Fibroblast of the aortic adventitia (primary cell): ENCODE measurements at regions not wholly inside any gene's neighbourhood (a gene's known extent, or its start where the extent isn't known, plus 50 kb on each side); places are given as distances from the start of the nearest gene placed in this dataset.

Experiments used
- DNase-seq: peaks from one replicate; pipeline ENCODE4 v3.0.0-alpha.2; 2010; ENCODE audit warnings: low read depth
- H3K4me3 ChIP-seq: 2 replicates; pipeline ENCODE4 v1.5.1; 2011; ENCODE audit warnings: low read depth, mild to moderate bottlenecking, control low read depth, low read length, moderate library complexity
- TF ChIP-seq, protein P1 (sequence below): IDR thresholded peaks from 2 replicates; pipeline ENCODE4 v1.5.1; 2011; ENCODE audit warnings: mild to moderate bottlenecking, low read length, control low read depth, inconsistent platforms; ENCODE audit not compliant: insufficient read depth

DNA sequence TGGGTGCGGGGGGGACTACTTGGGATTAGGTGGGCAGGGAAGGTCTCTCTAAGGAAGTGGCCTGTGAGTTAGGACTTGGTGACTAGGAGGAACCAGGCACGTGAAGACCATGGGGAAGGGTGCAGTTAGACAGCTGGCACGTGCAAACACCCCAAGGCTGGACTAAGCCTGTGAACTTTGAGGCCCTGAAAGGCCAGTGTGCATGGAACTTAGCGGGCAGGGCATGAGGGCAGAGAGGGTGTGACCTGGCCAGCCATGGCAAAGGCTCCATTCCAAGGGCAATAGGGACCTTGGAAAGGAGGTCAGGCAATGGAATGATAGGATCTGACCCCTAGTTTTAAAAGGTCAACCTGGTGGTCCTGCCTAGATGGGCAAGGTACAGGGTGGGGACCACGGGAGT is 158.4 kb upstream of the PCBD1 start:
- TF ChIP-seq, protein P1, sequence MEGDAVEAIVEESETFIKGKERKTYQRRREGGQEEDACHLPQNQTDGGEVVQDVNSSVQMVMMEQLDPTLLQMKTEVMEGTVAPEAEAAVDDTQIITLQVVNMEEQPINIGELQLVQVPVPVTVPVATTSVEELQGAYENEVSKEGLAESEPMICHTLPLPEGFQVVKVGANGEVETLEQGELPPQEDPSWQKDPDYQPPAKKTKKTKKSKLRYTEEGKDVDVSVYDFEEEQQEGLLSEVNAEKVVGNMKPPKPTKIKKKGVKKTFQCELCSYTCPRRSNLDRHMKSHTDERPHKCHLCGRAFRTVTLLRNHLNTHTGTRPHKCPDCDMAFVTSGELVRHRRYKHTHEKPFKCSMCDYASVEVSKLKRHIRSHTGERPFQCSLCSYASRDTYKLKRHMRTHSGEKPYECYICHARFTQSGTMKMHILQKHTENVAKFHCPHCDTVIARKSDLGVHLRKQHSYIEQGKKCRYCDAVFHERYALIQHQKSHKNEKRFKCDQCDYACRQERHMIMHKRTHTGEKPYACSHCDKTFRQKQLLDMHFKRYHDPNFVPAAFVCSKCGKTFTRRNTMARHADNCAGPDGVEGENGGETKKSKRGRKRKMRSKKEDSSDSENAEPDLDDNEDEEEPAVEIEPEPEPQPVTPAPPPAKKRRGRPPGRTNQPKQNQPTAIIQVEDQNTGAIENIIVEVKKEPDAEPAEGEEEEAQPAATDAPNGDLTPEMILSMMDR, result no peak
- no peak overlapping the region for H3K4me3 ChIP-seq
- no peak for DNase-seq

DNA sequence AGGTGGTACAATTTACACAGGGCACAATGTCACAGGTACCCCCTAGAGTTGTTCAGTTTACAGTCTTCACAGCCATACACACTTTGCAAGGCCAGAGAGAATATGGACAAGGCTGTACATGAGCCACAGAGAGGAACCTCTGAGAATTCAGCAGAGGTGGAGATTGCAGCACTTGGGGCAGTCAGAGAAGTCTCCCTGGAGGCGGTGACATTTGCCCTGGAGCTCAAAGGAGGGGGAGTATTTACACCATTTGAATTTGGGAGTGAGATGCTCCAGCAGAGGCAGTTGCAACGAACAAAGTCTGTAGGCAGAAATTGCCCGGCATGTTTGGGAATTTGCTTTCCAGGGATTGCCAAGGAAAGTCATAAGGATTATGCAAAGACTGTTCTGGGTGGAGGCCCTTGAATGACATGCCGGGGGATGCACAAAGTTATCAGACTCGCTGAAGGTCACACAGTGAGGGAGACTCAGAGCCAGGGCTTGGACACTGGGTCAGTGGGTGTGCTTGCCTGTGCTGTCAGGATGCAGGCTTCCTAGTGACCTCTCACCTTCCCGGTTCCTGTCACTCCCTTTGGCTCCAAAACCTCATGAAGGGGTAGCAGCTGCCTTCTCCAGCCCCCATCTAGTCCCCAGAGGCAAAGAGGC is 160.7 kb upstream of the PCBD1 start:
- H3K4me3 ChIP-seq, result no peak overlapping the region
- DNase-seq, result no peak
- TF ChIP-seq, protein P1, result no peak

DNA sequence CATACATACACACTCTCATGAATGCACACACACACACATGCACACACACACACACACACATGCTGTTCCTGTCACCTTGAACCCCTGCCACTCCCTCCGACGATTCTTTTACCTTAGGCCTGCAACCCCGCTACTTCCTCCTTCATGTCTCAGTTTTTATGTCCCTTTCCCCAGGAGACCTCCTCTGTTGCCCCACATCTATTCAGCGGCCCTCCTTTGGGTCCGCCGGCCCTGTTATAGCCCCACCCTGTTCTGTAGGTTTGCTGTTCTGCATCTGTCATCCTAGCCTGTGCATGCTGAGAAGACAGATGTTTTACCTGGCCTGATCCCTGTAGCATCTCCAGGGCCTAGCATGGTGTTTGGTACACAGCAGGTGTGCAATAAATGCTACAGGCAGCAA is 161.6 kb upstream of the PCBD1 start:
- TF ChIP-seq, protein P1, result no peak
- no peak for DNase-seq
- H3K4me3 ChIP-seq, result no peak overlapping the region

DNA sequence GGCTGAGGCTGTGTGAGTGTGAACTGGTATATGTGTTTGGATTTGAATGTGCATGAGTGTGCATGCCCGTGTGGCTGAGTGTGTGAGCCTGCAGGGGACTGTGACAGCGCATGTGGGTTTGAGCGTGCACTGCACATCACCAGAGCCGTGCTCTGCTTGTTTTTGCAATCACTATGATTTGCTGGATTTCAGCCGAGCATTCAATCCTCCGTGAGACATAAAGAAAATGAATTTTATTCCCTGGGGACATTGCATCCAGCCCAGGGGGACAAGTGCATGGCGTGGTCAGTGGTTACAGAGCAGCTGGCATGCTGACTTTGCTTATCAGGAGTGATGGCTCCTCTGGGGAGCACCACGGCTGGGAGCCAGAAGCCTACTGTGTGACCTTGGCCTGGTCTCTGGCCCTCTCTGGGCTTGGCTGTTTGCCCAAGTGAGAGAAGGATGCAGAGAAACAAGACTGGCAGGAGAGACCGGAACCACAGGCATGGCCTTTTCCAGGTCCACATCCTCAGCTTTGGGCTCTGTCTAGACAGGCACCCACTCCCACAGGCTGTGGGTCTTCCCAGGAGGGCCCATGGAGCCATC is 160.2 kb upstream of the UNC5B start:
- TF ChIP-seq, protein P1, result no peak
- DNase-seq, result no peak
- no peak overlapping the region for H3K4me3 ChIP-seq

DNA sequence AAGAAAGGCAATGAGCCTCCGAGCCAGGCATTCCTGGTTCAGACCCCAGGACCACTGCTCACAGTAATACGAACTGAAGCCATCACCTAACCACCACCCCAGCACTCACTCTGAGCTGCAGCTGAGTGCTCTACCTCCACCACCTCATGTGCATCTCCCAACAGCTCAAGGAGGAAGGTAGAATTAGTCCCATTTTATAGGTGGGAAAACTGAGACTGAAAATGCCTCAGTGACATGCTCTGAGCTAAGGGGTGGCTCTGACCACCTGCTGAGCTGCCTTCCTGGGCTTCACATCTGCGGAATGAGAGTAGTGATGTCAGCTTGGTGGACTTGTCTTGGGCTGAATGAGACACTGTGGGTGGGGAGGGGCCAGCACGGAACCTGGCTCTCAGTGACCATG is 159.7 kb upstream of the UNC5B start:
- H3K4me3 ChIP-seq, result no peak overlapping the region
- no peak for DNase-seq
- TF ChIP-seq, protein P1, result no peak

DNA sequence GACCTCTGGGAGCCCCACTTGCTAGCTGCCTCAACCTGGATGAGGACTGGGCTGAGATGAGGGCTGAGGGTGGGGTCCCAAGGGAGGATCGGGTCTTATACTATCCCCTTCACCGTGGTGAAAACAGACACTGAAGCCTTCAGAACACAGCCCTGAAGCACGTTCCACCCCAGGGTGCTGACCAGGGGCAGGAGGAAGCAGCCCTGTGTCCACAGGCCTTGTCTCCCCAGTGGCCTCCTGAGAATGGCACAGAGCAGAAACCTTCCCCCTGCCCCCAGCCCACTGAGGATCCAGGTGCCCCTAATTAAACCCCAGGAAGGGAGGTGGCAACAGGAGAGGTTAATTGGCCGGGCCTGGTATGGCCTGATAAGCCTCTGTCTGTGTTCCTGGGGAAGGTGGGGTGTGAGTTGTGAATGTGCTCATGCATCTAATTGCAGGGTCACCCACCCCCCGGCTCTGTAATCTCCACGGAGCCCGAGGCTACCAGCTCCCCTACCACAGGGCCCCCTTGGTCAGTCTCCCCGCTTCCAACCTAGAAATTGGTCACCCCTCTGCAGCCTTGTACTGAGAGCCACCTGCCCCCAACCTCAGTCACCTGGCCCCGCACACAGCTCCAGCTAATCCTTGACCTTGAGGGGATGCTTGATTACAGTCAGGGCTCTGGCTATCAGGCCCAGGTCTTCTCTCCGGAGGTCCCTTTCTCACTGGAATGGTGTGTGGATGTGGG is 159.0 kb upstream of the UNC5B start:
- TF ChIP-seq, protein P1, result no peak
- no peak overlapping the region for H3K4me3 ChIP-seq
- DNase-seq, result no peak
